Osteoblast (primary cell): ENCODE measurements at regions not wholly inside any gene's neighbourhood (a gene's known extent, or its start where the extent isn't known, plus 50 kb on each side); places are given as distances from the start of the nearest gene placed in this dataset.

Source experiments
- DNase-seq: peaks from one replicate; pipeline ENCODE4 v3.0.0; 2011; ENCODE audit warnings: low spot score, mixed read lengths; ENCODE audit not compliant: insufficient read length; ENCODE audit errors: missing footprints
- H2AFZ ChIP-seq: 2 replicates; pipeline ENCODE4 v1.6.0; 2011; ENCODE audit warnings: mild to moderate bottlenecking, low read length
- H3K27ac ChIP-seq: 2 replicates; pipeline ENCODE4 v1.5.1; 2011; ENCODE audit warnings: mild to moderate bottlenecking, low read depth, low read length, moderate library complexity
- H3K27me3 ChIP-seq: 2 replicates; pipeline ENCODE4 v1.6.0; 2012; ENCODE audit warnings: mild to moderate bottlenecking, control low read depth, inconsistent platforms, low read length, moderate library complexity; ENCODE audit not compliant: insufficient read depth
- H3K36me3 ChIP-seq: 2 replicates; pipeline ENCODE4 v1.5.1; 2011; ENCODE audit warnings: mild to moderate bottlenecking, low read length, control low read depth, moderate library complexity; ENCODE audit not compliant: insufficient read depth
- H3K4me1 ChIP-seq: 2 replicates; pipeline ENCODE4 v1.5.1; 2011; ENCODE audit warnings: mild to moderate bottlenecking, low read length, control low read depth, moderate library complexity; ENCODE audit not compliant: insufficient read depth
- H3K4me2 ChIP-seq: 2 replicates; pipeline ENCODE4 v1.6.0; 2011; ENCODE audit warnings: mild to moderate bottlenecking, low read length; ENCODE audit not compliant: insufficient read depth
- H3K4me3 ChIP-seq: fragments of 200-600 bp; sonication (generic); 3 replicates; pipeline ENCODE4 v1.5.1; 2012; ENCODE audit warnings: mild to moderate bottlenecking, low read length, inconsistent platforms; ENCODE audit not compliant: insufficient read depth
- H3K79me2 ChIP-seq: 2 replicates; pipeline ENCODE4 v1.6.0; 2012; ENCODE audit warnings: mild to moderate bottlenecking, low read length, control low read depth, inconsistent platforms; ENCODE audit not compliant: insufficient read depth
- H3K9me3 ChIP-seq: 2 replicates; pipeline ENCODE4 v1.5.1; 2011; ENCODE audit warnings: low read depth, low read length, control low read depth
- H4K20me1 ChIP-seq: 2 replicates; pipeline ENCODE4 v1.6.0; 2012; ENCODE audit warnings: mild to moderate bottlenecking, low read length, control low read depth; ENCODE audit not compliant: insufficient read depth
- TF ChIP-seq, protein P1 (sequence below): IDR thresholded peaks from 2 replicates; pipeline ENCODE4 v1.5.1; 2011; ENCODE audit warnings: mild to moderate bottlenecking, low read depth, low read length, moderate library complexity; ENCODE audit errors: extremely low read depth

DNA sequence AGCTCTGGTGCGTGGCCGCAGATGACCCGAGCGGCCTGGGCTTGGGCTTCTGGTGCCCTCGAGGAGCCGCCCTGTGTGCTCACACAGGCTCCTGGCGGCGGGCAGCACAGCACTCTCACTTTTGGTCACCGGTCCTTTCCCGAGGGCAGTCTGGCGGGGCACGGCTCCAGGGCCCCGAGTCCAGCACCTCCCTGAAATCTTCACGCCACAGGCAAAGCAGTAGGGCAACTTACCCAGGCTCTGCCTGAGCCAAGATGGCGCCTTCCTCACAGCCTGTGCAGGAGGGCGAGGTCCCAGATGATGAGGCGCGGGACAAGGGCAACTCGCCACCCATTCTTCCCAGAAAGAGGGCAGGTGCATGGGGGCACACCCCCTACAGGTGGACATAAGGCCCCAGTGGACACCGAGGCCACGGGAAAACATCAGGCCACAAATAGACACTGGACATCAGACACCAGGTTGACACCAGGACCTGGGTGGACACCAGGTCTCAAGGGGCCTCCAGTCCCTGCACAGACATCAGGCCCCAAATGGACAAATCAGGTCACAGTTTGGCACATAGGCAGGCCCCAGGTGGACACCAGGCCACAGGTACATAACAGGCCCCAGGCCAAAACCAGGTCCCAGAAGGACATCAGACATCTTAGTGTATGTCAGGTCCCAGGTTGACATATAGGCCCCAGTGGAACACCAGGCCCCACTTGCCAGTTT is 57.6 kb upstream of the SEPTIN5 start:
- H3K4me2 ChIP-seq: no peak overlapping the region
- DNase-seq: peak; percentile 27
- no peaks in the 10 kb centered on the region for H3K9me3 ChIP-seq
- no peaks in the 10 kb centered on the region for H3K27me3 ChIP-seq
- H3K79me2 ChIP-seq: no peaks in the 10 kb centered on the region
- H3K4me3 ChIP-seq: no peak overlapping the region
- H2AFZ ChIP-seq: no peak overlapping the region
- H3K36me3 ChIP-seq: no peaks in the 10 kb centered on the region
- H3K27ac ChIP-seq: no peak overlapping the region
- H3K4me1 ChIP-seq: no peaks in the 10 kb centered on the region
- TF ChIP-seq, protein P1, sequence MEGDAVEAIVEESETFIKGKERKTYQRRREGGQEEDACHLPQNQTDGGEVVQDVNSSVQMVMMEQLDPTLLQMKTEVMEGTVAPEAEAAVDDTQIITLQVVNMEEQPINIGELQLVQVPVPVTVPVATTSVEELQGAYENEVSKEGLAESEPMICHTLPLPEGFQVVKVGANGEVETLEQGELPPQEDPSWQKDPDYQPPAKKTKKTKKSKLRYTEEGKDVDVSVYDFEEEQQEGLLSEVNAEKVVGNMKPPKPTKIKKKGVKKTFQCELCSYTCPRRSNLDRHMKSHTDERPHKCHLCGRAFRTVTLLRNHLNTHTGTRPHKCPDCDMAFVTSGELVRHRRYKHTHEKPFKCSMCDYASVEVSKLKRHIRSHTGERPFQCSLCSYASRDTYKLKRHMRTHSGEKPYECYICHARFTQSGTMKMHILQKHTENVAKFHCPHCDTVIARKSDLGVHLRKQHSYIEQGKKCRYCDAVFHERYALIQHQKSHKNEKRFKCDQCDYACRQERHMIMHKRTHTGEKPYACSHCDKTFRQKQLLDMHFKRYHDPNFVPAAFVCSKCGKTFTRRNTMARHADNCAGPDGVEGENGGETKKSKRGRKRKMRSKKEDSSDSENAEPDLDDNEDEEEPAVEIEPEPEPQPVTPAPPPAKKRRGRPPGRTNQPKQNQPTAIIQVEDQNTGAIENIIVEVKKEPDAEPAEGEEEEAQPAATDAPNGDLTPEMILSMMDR: no peak
- H4K20me1 ChIP-seq: peaks cover 2% of the 10 kb centered on the region

DNA sequence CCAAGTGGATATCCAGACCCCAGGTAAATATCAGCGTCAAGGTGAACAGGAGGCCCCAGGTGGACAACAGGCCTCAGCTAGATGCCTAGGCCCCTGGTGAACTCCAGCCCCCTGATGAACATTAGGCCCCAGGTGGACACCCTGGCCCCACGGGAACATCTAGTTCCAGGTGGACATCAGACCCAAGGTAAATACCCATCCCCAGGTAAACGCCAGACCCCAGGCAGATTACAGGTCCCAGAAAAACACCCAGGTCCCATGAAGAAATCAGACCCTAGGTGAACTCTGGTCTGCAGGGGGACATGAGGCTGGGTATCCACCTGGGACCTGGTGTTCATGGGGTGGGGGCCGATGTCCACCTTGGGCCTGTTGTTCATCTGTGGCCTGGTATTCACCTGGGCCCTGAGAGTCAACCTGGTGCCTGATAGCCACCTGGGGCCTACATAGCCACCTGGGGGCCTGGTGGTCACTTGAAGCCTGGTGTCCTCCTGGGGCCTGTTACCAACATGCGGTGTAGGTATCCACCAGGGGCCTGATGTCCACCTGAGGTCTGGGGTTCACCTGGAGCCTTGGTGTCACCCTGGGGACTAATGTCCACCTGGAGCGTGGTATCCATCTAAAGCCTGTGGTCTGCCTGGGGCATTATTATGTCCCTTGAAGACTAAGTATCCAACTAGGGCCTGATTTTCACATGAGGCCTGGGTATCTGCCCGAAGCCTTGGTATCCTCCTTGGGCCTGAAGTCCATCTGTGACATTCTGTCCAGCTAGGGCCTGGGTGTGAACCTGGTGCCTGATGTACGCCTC is 56.8 kb upstream of the SEPTIN5 start:
- Histone ChIP-seq H4K20me1 (peaks cover 2% of the 10 kb centered on the region), H3K4me3 (no peak overlapping the region), H3K27me3 (no peaks in the 10 kb centered on the region), H2AFZ (no peak overlapping the region), H3K4me2 (no peak overlapping the region), H3K36me3 (no peaks in the 10 kb centered on the region), H3K79me2 (no peaks in the 10 kb centered on the region), H3K4me1 (no peaks in the 10 kb centered on the region), H3K27ac (no peak overlapping the region), H3K9me3 (no peaks in the 10 kb centered on the region)
- TF ChIP-seq, protein P1: no peak
- DNase-seq: peak; percentile 36

DNA sequence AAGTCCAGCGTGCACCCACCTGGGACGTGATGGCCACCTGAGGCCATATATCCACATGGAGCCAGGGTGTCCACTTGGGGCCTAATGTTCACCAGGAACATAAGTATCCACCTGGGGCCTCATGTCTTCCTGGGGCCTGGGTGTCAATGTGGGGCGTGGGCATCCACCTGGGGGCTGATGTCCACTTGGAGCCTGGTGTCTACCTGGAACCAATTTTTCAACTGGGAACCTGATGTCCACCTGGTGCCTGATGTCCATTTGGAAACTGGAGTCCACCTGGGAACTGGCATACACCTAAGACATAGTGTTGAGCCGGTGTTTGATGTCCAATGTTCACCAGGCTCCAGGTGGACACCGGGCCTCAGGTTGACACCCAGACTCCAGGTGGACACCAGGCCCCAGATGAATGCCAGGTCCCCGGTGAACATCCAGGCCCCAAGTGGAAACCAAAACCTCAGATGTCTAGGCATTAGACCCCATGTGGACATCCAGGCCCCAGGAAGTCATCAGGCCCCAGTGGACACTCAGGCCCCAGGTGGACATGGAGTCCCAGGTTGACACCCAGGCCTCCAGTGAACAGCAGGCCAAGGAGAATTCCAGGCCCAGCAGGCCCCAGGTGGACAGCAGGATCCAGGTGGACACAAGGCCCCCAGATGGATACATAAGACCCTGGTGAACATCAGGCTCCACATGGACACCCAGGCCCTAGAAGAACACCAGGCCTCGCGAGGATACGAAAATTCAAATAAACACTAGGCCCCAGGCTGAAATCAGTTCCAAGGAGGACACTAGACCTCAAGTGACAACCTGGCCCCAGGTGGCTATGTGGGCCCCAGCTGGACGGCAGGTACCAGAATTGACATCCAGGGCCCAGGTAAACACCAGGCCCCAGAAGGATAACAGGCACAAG is 56.0 kb upstream of the SEPTIN5 start:
- no peaks in the 10 kb centered on the region for H3K9me3 ChIP-seq
- DNase-seq: no peak
- no peaks in the 10 kb centered on the region for H3K79me2 ChIP-seq
- H3K4me2 ChIP-seq: no peak overlapping the region
- no peak overlapping the region for H3K4me3 ChIP-seq
- peaks cover 3% of the 10 kb centered on the region for H4K20me1 ChIP-seq
- H3K27ac ChIP-seq: no peak overlapping the region
- TF ChIP-seq, protein P1: no peak
- H3K27me3 ChIP-seq: no peaks in the 10 kb centered on the region
- H3K4me1 ChIP-seq: peaks cover 4% of the 10 kb centered on the region
- H2AFZ ChIP-seq: no peak overlapping the region
- no peaks in the 10 kb centered on the region for H3K36me3 ChIP-seq
